ENCODE measurements at regions not wholly inside any gene's neighbourhood (a gene's known extent, or its start where the extent isn't known, plus 50 kb on each side); places are given as distances from the start of the nearest gene placed in this dataset.
"Not testable (repeated sequence)": the region's sequence is repeated elsewhere in the genome, so short reads cannot be mapped to it uniquely, and the experiment has no call there.

DNA sequence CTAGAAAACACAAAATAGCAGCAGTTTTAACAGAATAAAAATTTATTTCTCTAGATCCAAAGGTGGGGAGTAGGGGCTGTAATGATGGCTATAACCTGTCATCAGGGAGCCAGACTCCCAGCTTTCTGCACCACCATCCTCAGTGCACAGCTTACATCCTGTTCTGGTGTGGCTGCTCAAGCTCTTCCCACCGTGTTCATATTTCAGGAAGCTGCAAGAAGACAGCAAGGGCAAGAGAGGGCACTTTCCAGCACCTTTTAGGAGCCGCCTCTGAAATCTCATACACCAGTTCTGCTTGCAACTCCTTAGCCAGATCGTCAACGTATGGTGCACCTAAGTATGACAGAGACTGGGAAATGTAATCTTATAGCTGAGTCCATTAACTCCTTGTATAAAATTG, 253.7 kb downstream of the CENPC start:
- H3K27ac ChIP-seq, result no peak overlapping the region
- 23% methylated on average over 4 of the region's 4 CpGs; no CpG with 5 or more reads in 1 of the 2 donors for WGBS, 2 donors (ENCODE audit: low coverage in 1 of 2)
- no peaks in the 10 kb centered on the region for H3K4me1 ChIP-seq
- H3K4me3 ChIP-seq, result no peak overlapping the region
- H3K9me3 ChIP-seq, result peaks cover 0 to 8% (median 0%) of the 10 kb centered on the region in 3 donors
- H3K36me3 ChIP-seq, result no peaks in the 10 kb centered on the region
- no peaks in the 10 kb centered on the region for H3K27me3 ChIP-seq
- no peak for TF ChIP-seq POLR2AphosphoS5 (IDR thresholded peaks at IDR 0.05)
- TF ChIP-seq, protein P1, sequence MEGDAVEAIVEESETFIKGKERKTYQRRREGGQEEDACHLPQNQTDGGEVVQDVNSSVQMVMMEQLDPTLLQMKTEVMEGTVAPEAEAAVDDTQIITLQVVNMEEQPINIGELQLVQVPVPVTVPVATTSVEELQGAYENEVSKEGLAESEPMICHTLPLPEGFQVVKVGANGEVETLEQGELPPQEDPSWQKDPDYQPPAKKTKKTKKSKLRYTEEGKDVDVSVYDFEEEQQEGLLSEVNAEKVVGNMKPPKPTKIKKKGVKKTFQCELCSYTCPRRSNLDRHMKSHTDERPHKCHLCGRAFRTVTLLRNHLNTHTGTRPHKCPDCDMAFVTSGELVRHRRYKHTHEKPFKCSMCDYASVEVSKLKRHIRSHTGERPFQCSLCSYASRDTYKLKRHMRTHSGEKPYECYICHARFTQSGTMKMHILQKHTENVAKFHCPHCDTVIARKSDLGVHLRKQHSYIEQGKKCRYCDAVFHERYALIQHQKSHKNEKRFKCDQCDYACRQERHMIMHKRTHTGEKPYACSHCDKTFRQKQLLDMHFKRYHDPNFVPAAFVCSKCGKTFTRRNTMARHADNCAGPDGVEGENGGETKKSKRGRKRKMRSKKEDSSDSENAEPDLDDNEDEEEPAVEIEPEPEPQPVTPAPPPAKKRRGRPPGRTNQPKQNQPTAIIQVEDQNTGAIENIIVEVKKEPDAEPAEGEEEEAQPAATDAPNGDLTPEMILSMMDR (IDR thresholded peaks at IDR 0.05), result no peak
- ATAC-seq, result no peak

- WGBS, 2 donors (ENCODE audit: low coverage in 1 of 2), result 67 to 74% methylated on average over 3 to 4 of the region's 4 CpGs
- Histone ChIP-seq H3K27ac (no peak overlapping the region), H3K9me3 (peaks cover 0 to 18% (median 0%) of the 10 kb centered on the region in 3 donors), H3K36me3 (no peaks in the 10 kb centered on the region), H3K4me1 (no peaks in the 10 kb centered on the region), H3K4me3 (no peak overlapping the region), H3K27me3 (no peaks in the 10 kb centered on the region)
- TF ChIP-seq EP300 (IDR thresholded peaks at IDR 0.05) (no peak), POLR2AphosphoS5 (IDR thresholded peaks at IDR 0.05) (no peak), POLR2A (IDR thresholded peaks at IDR 0.05) (no peak)
- TF ChIP-seq, protein P1 (IDR thresholded peaks at IDR 0.05), result no peak
- no peak for ATAC-seq
Measured at GRCh38 chr4:67288964-67289363, 256.3 kb downstream of the CENPC start.

GRCh38 chr4:67286724-67287123, 258.6 kb downstream of the CENPC start:
- WGBS, 2 donors (ENCODE audit: low coverage in 1 of 2), result no CpG with 5 or more reads among the region's 17 CpGs
- peaks cover 0 to 31% (median 0%) of the 10 kb centered on the region in 3 donors for H3K9me3 ChIP-seq
- no peak overlapping the region for H3K4me3 ChIP-seq
- ATAC-seq, result no peak
- no peaks in the 10 kb centered on the region for H3K27me3 ChIP-seq
- TF ChIP-seq POLR2AphosphoS5 (IDR thresholded peaks at IDR 0.05) (no peak), EP300 (IDR thresholded peaks at IDR 0.05) (no peak), POLR2A (IDR thresholded peaks at IDR 0.05) (no peak)
- TF ChIP-seq, protein P1 (IDR thresholded peaks at IDR 0.05), result no peak
- H3K27ac ChIP-seq, result no peak overlapping the region
- no peaks in the 10 kb centered on the region for H3K36me3 ChIP-seq
- no peaks in the 10 kb centered on the region for H3K4me1 ChIP-seq

DNA sequence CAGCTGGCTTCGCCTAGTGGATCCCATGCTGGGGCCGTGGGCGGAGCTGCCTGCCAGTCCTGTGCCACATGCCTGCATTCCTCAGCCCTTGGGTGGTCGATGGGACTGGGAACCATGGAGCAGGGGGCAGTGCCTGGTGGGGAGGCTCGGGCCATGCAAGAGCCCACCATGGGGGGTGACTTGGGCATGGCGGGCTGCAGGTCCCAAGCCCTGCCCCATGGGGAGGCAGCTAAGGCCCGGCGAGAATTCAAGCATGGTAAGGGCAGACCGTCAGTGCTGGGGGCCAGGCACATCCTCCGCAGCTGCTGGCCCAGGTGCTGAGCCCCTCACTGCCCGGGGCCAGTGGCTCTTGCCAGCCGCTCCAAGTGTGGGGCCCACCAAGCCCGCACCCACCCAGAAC, 262.6 kb downstream of the CENPC start:
- ATAC-seq, result no peak
- WGBS, 2 donors (ENCODE audit: low coverage in 1 of 2), result 83% methylated on average over 1 of the region's 13 CpGs; no CpG with 5 or more reads in 1 of the 2 donors
- H3K36me3 ChIP-seq, result no peaks in the 10 kb centered on the region
- no peaks in the 10 kb centered on the region for H3K4me1 ChIP-seq
- TF ChIP-seq, protein P1 (IDR thresholded peaks at IDR 0.05), result no peak
- TF ChIP-seq EP300 (IDR thresholded peaks at IDR 0.05) (no peak), POLR2A (IDR thresholded peaks at IDR 0.05) (no peak), POLR2AphosphoS5 (IDR thresholded peaks at IDR 0.05) (no peak)
- no peaks in the 10 kb centered on the region for H3K27me3 ChIP-seq
- no peak overlapping the region for H3K4me3 ChIP-seq
- H3K27ac ChIP-seq, result no peak overlapping the region
- peaks cover 0 to 44% (median 0%) of the 10 kb centered on the region in 3 donors for H3K9me3 ChIP-seq

- Histone ChIP-seq H3K36me3 (no peaks in the 10 kb centered on the region), H3K27me3 (no peaks in the 10 kb centered on the region), H3K9me3 (peaks cover 0 to 9% (median 0%) of the 10 kb centered on the region in 3 donors), H3K4me1 (no peaks in the 10 kb centered on the region), H3K4me3 (no peak overlapping the region), H3K27ac (no peak overlapping the region)
- no CpG with 5 or more reads among the region's 11 CpGs for WGBS, 2 donors (ENCODE audit: low coverage in 1 of 2)
- no peak for ATAC-seq
- TF ChIP-seq, protein P1 (IDR thresholded peaks at IDR 0.05), result no peak
- TF ChIP-seq POLR2A (IDR thresholded peaks at IDR 0.05) (no peak), EP300 (IDR thresholded peaks at IDR 0.05) (no peak), POLR2AphosphoS5 (IDR thresholded peaks at IDR 0.05) (no peak)
Measured at GRCh38 chr4:67275179-67275750, 270.0 kb downstream of the CENPC start.

- not testable (repeated sequence) for H3K36me3 ChIP-seq, H3K27me3 ChIP-seq, H3K4me1 ChIP-seq, ATAC-seq, H3K27ac ChIP-seq, H3K4me3 ChIP-seq
- 58 to 84% methylated on average over 3 of the region's 3 CpGs for whole genome bisulfite sequencing, 2 donors (ENCODE audit: low coverage in 1 of 2)
- H3K9me3 ChIP-seq, result peaks cover 0 to 10% (median 0%) of the 10 kb centered on the region in 3 donors
Measured at GRCh38 chr4:67274671-67275070, 270.6 kb downstream of the CENPC start.
